CD4-positive, alpha-beta T cell treated with Interleukin-4 for 1 hour (primary cell): ENCODE measurements at regions not wholly inside any gene's neighbourhood (a gene's known extent, or its start where the extent isn't known, plus 50 kb on each side); places are given as distances from the start of the nearest gene placed in this dataset.
"Not testable (repeated sequence)": the region's sequence is repeated elsewhere in the genome, so short reads cannot be mapped to it uniquely, and the experiment has no call there.

Source experiments
- DNase-seq, 2 donors: peaks; one replicate each; pipeline ENCODE4 v3.0.0-alpha.2; 2020 to 2022

- DNase-seq, result no peak
Measured at GRCh38 chr14:38000340-38000739, 207.4 kb upstream of the SSTR1 start.

- DNase-seq, result no peak
Measured at GRCh38 chr14:38001501-38001900, 206.2 kb upstream of the SSTR1 start.

GRCh38 chr14:38003746-38004609, 203.7 kb upstream of the SSTR1 start:
- no peak for DNase-seq

DNA sequence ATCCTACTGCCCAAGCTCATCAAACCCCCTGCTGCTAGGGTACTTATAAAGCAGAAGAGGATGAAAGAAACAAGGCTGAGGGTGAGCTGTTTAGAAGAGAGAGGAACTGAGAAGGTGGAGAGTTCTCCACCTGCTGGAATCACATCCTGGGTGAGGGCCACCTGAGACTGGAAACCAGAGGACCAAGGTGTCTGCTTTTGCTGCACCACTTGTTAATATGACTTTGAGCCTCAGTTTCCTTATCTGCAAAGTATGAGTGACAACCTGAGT, 203.2 kb upstream of the SSTR1 start:
- DNase-seq, result no peak

- not testable (repeated sequence) for DNase-seq
Measured at GRCh38 chr14:38011156-38011555, 196.5 kb upstream of the SSTR1 start.

DNA sequence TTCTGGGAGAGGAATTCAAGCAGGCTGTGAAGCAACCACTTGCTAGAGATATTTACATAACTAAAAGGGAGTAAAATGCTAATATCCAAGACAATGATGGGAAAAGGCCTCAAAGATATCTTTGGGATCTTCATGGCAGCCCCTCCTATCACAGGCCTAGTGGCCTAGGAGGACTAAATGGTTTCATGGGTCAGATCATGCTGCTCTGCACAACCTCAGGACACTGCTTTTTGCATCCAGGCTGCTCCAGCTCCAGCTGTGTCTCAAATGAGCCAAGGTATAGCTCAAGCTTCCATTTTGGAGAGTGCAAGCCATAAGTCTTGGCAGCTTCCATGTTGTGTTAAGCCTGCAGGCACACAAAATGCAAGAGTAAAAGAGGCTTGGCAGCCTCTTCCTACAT, 195.6 kb upstream of the SSTR1 start:
- no peak for DNase-seq

DNA sequence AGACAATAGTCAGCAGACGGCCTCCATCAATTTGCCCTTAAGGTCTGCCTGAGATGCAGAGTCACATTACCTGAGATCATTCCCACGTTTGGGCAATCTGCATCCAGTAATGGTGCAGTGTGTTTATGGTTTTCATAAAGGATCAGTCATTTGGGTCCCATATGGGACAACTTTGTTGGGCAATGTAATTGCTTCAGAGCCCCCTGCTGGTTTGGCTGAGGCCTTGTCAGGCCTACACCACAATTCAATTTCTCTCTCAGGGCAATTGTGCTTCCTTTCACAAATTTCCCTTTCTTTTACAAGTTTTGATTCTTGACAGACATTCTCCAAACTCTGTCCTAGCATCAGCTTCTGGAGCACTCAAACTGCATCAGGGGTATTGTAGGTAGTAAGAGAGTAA, 191.2 kb upstream of the SSTR1 start:
- DNase-seq, result no peak

DNA sequence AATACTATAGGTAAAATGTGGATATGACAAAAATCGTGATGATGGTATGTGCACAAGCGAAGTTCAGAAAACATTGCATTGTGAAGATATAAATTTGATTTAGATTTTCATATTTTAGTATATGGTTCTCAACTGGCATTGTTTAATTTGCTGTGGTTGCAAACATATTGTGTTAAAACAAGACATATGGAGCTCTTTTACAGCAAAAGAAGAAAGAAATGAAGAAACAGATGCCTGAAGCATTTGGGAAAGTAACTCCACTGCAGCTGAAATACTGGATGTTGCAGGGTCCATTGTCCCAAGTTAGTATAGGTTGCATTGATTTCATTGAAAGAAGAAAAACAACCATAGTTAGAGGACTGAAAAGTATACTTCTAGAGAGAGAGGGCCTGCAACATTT, 185.8 kb upstream of the SSTR1 start:
- no peak for DNase-seq

DNA sequence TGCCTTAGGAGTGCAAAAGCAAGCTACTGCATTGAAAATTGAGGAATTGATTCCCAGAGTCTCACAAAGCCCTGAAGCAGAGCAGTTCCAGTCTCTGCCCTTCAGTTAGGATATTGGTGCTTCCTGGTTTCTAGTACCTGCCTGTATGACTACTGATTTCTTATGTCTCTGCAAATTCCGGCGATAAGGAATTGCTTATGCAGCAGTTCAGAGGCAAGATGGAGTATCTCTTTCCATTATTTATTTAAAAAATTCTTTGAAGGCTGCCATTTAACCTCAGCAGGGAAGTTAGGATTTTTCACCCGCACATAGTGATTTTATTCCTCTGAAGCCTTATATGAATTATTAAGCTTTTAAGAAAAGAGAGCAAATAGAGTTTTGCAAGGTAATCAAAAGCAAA, 184.9 kb upstream of the SSTR1 start:
- no peak for DNase-seq

DNA sequence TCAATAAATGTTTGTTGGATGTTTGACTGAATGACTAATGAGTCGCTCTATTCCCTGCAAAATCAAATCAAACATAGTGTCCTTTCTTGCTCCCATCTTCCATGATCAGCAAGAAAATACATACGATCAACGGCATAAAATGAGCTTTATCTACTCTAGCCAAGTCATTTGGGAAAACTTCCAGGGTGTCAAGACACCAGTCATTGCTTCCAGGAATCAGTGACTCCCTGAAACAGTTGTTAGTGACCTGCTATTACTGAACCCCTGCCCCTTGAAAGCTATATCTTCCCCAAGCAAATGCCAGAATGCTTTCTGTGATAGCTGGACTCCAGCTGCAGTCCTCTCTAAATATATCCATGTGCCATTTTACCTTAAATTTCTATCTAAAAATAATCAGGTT, 169.5 kb upstream of the SSTR1 start:
- no peak for DNase-seq

- no peak for DNase-seq
Measured at GRCh38 chr14:38038986-38039385, 168.7 kb upstream of the SSTR1 start.

DNA sequence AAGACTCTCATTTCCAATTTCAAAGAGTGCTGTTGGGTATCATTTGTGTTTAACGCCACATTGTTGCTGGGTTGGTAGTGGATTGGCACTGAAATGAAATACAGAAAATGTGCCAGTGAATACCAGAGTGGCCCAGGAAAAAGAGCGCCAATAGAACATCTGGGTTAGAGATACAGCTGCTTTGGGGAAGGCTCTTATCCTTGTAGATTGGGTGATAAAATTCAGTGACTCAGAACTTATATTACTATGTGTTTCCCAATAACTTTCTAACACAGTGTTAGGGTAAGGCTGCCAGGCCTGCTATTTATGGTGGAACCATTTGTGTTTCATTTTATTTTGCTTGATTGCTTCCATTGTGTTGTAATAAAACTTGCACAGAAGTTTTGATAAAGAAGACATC, 168.2 kb upstream of the SSTR1 start:
- DNase-seq, result no peak

DNA sequence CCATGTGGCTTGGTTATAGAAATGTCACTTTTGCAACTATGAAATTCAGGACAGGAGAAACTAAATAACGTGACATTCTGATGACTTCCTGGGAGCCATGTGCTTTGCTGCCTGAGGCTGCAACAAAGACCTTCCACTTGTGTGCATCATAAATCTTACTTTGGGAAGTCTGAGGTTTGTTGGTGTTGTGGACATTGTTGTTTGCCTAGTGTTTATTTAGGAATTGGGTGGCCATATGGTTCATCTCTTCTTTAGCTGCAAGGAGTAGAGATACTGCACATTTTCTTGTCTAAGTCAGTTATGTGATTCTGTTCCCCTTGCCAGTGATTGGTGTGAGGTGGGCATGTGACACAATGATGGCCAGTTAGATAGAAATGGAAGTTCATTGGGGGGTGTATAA, 167.3 kb upstream of the SSTR1 start:
- no peak for DNase-seq

- DNase-seq, result no peak
Measured at GRCh38 chr14:38042322-38042721, 165.4 kb upstream of the SSTR1 start.

DNA sequence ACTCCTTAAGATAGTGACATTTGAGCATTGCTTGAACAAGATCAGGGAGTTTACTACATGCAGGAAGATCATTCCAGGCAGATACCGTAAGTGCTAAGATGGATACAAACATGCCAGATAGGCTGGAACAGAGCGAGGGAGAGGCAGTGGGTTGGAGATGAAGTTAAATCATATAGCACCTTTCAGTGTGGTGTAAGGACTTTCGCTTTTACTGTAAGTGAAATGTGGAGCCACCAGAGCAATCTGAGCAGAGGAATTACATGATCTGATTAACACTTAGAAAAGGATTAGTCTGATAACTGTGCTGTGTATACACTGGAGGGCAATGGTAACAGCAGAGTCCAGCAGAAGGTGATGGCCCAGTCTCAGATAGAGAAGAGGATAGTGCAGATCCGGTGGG, 163.0 kb upstream of the SSTR1 start:
- no peak for DNase-seq

DNA sequence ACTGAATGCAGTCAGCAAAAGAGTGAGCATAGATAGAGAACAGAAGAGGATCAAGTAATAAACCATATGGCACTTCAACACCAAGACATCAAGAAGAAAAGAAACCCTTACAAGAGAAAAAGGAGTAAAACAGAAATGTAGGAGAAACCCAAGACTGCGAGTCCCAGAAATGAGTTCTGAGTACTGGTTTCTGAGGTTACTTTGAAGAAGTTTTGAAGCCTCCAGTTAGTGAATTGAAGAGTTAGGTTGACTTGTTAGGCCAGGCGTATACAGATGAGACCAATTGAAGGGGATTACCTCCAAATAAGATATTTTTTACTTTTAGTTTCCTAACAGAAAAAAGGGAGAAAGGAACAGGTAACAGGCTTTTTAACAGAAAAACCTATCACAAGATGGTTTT, 162.2 kb upstream of the SSTR1 start:
- DNase-seq, result no peak

DNA sequence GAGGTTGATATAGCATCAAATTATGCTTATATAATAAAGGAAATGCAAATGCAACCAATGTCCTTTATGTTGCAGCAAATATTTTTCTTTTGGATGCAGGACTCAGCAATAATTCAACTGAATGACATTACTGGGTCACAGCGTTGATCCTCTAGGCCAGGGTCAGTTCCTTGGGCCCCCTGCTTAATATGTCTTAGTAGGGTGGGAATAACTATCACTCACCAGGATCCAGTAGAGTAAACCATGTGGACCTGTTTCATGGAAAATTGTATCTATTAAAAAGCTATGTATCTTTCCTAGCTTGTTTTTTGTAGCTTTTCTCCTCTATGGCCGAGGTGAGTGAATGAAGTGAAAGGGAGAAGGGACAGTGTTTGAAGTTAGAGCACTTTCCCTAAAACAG, 161.5 kb upstream of the SSTR1 start:
- DNase-seq, result no peak

GRCh38 chr14:38047195-38047902, 160.4 kb upstream of the SSTR1 start:
- no peak for DNase-seq

GRCh38 chr14:38053666-38054065, 154.0 kb upstream of the SSTR1 start:
- no peak for DNase-seq

GRCh38 chr14:38056270-38056669, 151.4 kb upstream of the SSTR1 start:
- DNase-seq, result peak; percentile 27 to 47

DNA sequence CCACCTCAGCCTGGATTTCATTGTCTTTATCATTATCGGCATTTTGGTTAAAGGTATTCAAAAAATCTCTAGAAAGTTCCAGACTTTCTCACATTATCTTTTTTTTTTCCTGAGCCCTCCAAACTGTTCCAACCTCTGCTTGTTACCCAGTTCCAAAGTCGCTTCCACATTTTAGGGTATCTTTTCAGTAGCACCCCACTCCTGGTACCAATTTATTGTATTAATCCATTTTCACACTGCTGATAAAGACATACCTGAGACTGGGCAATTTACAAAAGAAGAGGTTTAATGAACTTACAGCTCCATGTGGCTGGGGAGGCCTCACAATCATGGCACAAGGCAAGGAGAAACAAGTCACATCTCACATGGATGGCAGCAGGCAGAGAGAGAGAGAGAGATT, 145.5 kb upstream of the SSTR1 start:
- not testable (repeated sequence) for DNase-seq

DNA sequence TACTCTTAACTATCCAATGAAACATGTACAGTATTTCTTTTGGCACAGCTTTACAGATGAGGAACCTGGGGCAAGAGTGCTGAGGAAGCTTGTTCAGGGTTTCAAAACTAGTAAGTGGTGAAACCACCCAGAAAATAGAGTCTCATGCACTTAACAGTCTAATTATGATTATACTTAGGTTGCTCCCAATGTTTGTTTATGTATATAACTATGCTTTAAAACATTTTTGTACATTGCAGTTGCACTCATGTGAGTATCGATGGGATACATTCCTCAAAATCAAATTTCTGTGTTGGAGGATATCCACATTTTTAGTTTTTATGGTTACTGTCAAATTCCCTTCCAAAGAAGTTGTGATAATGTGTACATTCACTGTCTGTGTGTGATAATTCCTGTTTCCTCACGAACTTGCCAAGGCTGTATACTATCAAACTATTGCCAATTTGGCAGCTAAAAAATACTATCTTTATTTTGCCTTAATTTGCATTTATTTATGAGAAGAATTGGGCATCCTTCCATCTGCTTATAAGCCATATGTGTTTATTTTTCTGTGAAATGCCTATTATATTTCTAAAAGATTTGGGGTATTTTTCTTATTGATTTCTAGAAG, 143.9 kb upstream of the SSTR1 start:
- DNase-seq, result no peak

- peak; percentile 84 to 95 for DNase-seq
Measured at GRCh38 chr14:38065106-38065762, 142.5 kb upstream of the SSTR1 start.

DNA sequence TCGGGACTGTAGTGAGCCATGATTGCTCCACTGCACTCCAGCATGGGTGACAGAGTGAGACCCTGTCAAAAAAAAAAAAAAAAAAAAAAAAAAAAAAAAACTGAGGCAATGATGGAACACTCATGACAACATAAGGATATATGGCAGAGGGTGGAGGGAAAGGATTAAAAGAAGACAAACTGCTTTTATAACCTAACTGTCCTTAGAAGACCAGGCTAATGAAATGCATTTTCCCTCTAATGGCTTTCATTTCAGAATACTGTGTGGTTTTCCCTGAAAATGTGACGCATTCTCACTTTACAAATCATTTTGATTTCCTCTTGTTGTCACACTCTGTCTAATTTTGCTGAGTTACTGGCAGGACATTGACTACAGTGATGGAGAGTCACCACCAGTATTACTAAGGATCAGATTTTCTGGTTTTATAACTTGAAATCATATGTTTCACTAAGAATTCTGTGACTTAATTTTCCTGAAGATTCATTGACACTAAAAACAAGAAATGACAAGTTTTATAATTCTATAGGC, 137.6 kb upstream of the SSTR1 start:
- DNase-seq, result no peak
